HUES6 (cell line): ENCODE measurements at regions not wholly inside any gene's neighbourhood (a gene's known extent, or its start where the extent isn't known, plus 50 kb on each side); places are given as distances from the start of the nearest gene placed in this dataset.
A peak's percentile ranks its signal among the peaks of the same experiment; 100 is the strongest.

Experiments
- H3K27ac ChIP-seq: 2 replicates; pipeline ENCODE4 v1.7.0; 2013; ENCODE audit warnings: low read depth, mild to moderate bottlenecking, low read length, inconsistent platforms
- H3K27me3 ChIP-seq: 2 replicates; pipeline ENCODE4 v1.6.1; 2013; ENCODE audit warnings: low read length; ENCODE audit not compliant: control insufficient read depth, insufficient read depth
- H3K36me3 ChIP-seq: 2 replicates; pipeline ENCODE4 v1.6.1; 2013; ENCODE audit warnings: low read length; ENCODE audit not compliant: control insufficient read depth, insufficient read depth
- H3K4me1 ChIP-seq: 2 replicates; pipeline ENCODE4 v1.6.1; 2013; ENCODE audit warnings: low read length; ENCODE audit not compliant: control insufficient read depth, insufficient read depth
- H3K4me3 ChIP-seq: 2 replicates; pipeline ENCODE4 v1.5.1; 2013; ENCODE audit warnings: low read depth, low read length
- H3K9ac ChIP-seq: one replicate; pipeline ENCODE4 v1.6.1; 2013; ENCODE audit warnings: mild to moderate bottlenecking, low read length
- H3K9me3 ChIP-seq: 2 replicates; pipeline ENCODE4 v1.6.1; 2013; ENCODE audit warnings: low read depth, low read length; ENCODE audit not compliant: control insufficient read depth, insufficient read depth

GRCh38 chr20:8964959-8965562 is 103.8 kb upstream of the PLCB4 start:
- Histone ChIP-seq H3K27ac (no peak overlapping the region), H3K9me3 (peaks cover 7% of the 10 kb centered on the region), H3K27me3 (no peaks in the 10 kb centered on the region), H3K9ac (no peak overlapping the region), H3K36me3 (no peaks in the 10 kb centered on the region), H3K4me3 (no peak overlapping the region), H3K4me1 (no peaks in the 10 kb centered on the region)

GRCh38 chr20:8967641-8968245 is 101.1 kb upstream of the PLCB4 start:
- no peaks in the 10 kb centered on the region for H3K4me1 ChIP-seq
- H3K9me3 ChIP-seq = peaks cover 7% of the 10 kb centered on the region
- no peak overlapping the region for H3K9ac ChIP-seq
- no peak overlapping the region for H3K27ac ChIP-seq
- no peaks in the 10 kb centered on the region for H3K27me3 ChIP-seq
- no peaks in the 10 kb centered on the region for H3K36me3 ChIP-seq
- H3K4me3 ChIP-seq = no peak overlapping the region

- no peak overlapping the region for H3K27ac ChIP-seq
- H3K9me3 ChIP-seq = peaks cover 7% of the 10 kb centered on the region
- no peaks in the 10 kb centered on the region for H3K27me3 ChIP-seq
- H3K4me3 ChIP-seq = no peak overlapping the region
- peaks cover 13% of the 10 kb centered on the region for H3K4me1 ChIP-seq
- no peaks in the 10 kb centered on the region for H3K36me3 ChIP-seq
- H3K9ac ChIP-seq = no peak overlapping the region
These were observed 99.7 kb upstream of the PLCB4 start for GRCh38 chr20:8969146-8969583.

- Histone ChIP-seq H3K4me3 (no peak overlapping the region), H3K9me3 (peaks cover 7% of the 10 kb centered on the region), H3K36me3 (no peaks in the 10 kb centered on the region), H3K27me3 (no peaks in the 10 kb centered on the region), H3K9ac (no peak overlapping the region), H3K27ac (no peak overlapping the region), H3K4me1 (peaks cover 22% of the 10 kb centered on the region)
These were observed 97.1 kb upstream of the PLCB4 start for GRCh38 chr20:8971669-8972316.

- no peak overlapping the region for H3K4me3 ChIP-seq
- no peak overlapping the region for H3K9ac ChIP-seq
- no peaks in the 10 kb centered on the region for H3K27me3 ChIP-seq
- H3K27ac ChIP-seq = no peak overlapping the region
- no peaks in the 10 kb centered on the region for H3K36me3 ChIP-seq
- no peaks in the 10 kb centered on the region for H3K9me3 ChIP-seq
- H3K4me1 ChIP-seq = peaks cover 22% of the 10 kb centered on the region
These were observed 95.8 kb upstream of the PLCB4 start for GRCh38 chr20:8972963-8973705.

- H3K9me3 ChIP-seq = no peaks in the 10 kb centered on the region
- peak overlapping the region; percentile 47; the same call in 1 of the 2 replicates for H3K27ac ChIP-seq
- no peaks in the 10 kb centered on the region for H3K27me3 ChIP-seq
- peaks cover 22% of the 10 kb centered on the region for H3K4me1 ChIP-seq
- no peaks in the 10 kb centered on the region for H3K36me3 ChIP-seq
- H3K9ac ChIP-seq = no peak overlapping the region
- no peak overlapping the region for H3K4me3 ChIP-seq
These were observed 94.7 kb upstream of the PLCB4 start for GRCh38 chr20:8974009-8974708.

GRCh38 chr20:8981482-8981881 is 87.4 kb upstream of the PLCB4 start:
- Histone ChIP-seq H3K36me3 (no peaks in the 10 kb centered on the region), H3K9me3 (no peaks in the 10 kb centered on the region), H3K4me3 (no peak overlapping the region), H3K27me3 (no peaks in the 10 kb centered on the region), H3K4me1 (no peaks in the 10 kb centered on the region), H3K9ac (no peak overlapping the region), H3K27ac (no peak overlapping the region)

- H3K36me3 ChIP-seq = no peaks in the 10 kb centered on the region
- H3K27me3 ChIP-seq = no peaks in the 10 kb centered on the region
- H3K4me1 ChIP-seq = no peaks in the 10 kb centered on the region
- H3K9me3 ChIP-seq = no peaks in the 10 kb centered on the region
- H3K9ac ChIP-seq = no peak overlapping the region
- no peak overlapping the region for H3K4me3 ChIP-seq
- no peak overlapping the region for H3K27ac ChIP-seq
These were observed 85.2 kb upstream of the PLCB4 start for GRCh38 chr20:8983478-8984345.

GRCh38 chr20:8986631-8987030 is 82.3 kb upstream of the PLCB4 start:
- H3K4me1 ChIP-seq = no peaks in the 10 kb centered on the region
- no peaks in the 10 kb centered on the region for H3K27me3 ChIP-seq
- no peak overlapping the region for H3K4me3 ChIP-seq
- no peaks in the 10 kb centered on the region for H3K36me3 ChIP-seq
- H3K27ac ChIP-seq = no peak overlapping the region
- no peak overlapping the region for H3K9ac ChIP-seq
- H3K9me3 ChIP-seq = no peaks in the 10 kb centered on the region

GRCh38 chr20:8990770-8991169 is 78.1 kb upstream of the PLCB4 start:
- Histone ChIP-seq H3K27me3 (no peaks in the 10 kb centered on the region), H3K4me1 (no peaks in the 10 kb centered on the region), H3K36me3 (no peaks in the 10 kb centered on the region)

More at GRCh38 chr20:8990770-8991169, 78.1 kb upstream of the PLCB4 start:
- Histone ChIP-seq H3K27ac (no peak overlapping the region), H3K4me3 (no peak overlapping the region), H3K9me3 (no peaks in the 10 kb centered on the region), H3K9ac (no peak overlapping the region)
